ENCODE measurements at regions not wholly inside any gene's neighbourhood (a gene's known extent, or its start where the extent isn't known, plus 50 kb on each side); places are given as distances from the start of the nearest gene placed in this dataset.

- no peaks in the 10 kb centered on the region for H3K27me3 ChIP-seq
- H3K4me1 ChIP-seq, result no peaks in the 10 kb centered on the region
- TF ChIP-seq CTCF (IDR thresholded peaks at IDR 0.05), result no peak
- H3K36me3 ChIP-seq, result no peaks in the 10 kb centered on the region
- no peak overlapping the region for H3K4me3 ChIP-seq
- DNase-seq (ENCODE audit: low spot score), result no peak
- no peaks in the 10 kb centered on the region for H3K9me3 ChIP-seq
- H3K27ac ChIP-seq, result no peak overlapping the region
Observed at GRCh38 chr5:1999794-2000193, 117.1 kb upstream of the IRX4 start.

GRCh38 chr5:1998716-1999317, 116.1 kb upstream of the IRX4 start:
- Histone ChIP-seq H3K36me3 (no peaks in the 10 kb centered on the region), H3K27me3 (no peaks in the 10 kb centered on the region), H3K4me1 (no peaks in the 10 kb centered on the region), H3K27ac (no peak overlapping the region), H3K9me3 (no peaks in the 10 kb centered on the region), H3K4me3 (no peak overlapping the region)
- no peak for TF ChIP-seq CTCF (IDR thresholded peaks at IDR 0.05)
- DNase-seq (ENCODE audit: low spot score), result no peak

GRCh38 chr5:1998348-1998669, 115.6 kb upstream of the IRX4 start:
- DNase-seq (ENCODE audit: low spot score), result no peak
- Histone ChIP-seq H3K27me3 (no peaks in the 10 kb centered on the region), H3K27ac (no peak overlapping the region), H3K4me3 (no peak overlapping the region), H3K36me3 (no peaks in the 10 kb centered on the region), H3K9me3 (no peaks in the 10 kb centered on the region), H3K4me1 (no peaks in the 10 kb centered on the region)
- no peak for TF ChIP-seq CTCF (IDR thresholded peaks at IDR 0.05)

- Histone ChIP-seq H3K27me3 (no peaks in the 10 kb centered on the region), H3K27ac (no peak overlapping the region), H3K4me3 (no peak overlapping the region), H3K9me3 (peaks cover 0 to under 1% of the 10 kb centered on the region in 2 donors), H3K36me3 (no peaks in the 10 kb centered on the region), H3K4me1 (no peaks in the 10 kb centered on the region)
- no peak for TF ChIP-seq CTCF (IDR thresholded peaks at IDR 0.05)
- DNase-seq (ENCODE audit: low spot score), result no peak
Observed at GRCh38 chr5:1997640-1998347, 115.1 kb upstream of the IRX4 start.

GRCh38 chr5:1995491-1995890, 112.8 kb upstream of the IRX4 start:
- Histone ChIP-seq H3K4me1 (no peaks in the 10 kb centered on the region), H3K9me3 (peaks cover 0 to 6% of the 10 kb centered on the region in 2 donors), H3K27ac (no peak overlapping the region), H3K27me3 (no peaks in the 10 kb centered on the region), H3K36me3 (no peaks in the 10 kb centered on the region), H3K4me3 (no peak overlapping the region)
- no peak for DNase-seq (ENCODE audit: low spot score)
- TF ChIP-seq CTCF (IDR thresholded peaks at IDR 0.05), result no peak

GRCh38 chr5:1987471-1987870, 104.7 kb upstream of the IRX4 start:
- Histone ChIP-seq H3K27me3 (no peaks in the 10 kb centered on the region), H3K4me3 (no peak overlapping the region), H3K9me3 (peaks cover 0 to 12% of the 10 kb centered on the region in 2 donors), H3K4me1 (no peaks in the 10 kb centered on the region), H3K36me3 (no peaks in the 10 kb centered on the region), H3K27ac (no peak overlapping the region)
- no peak for DNase-seq (ENCODE audit: low spot score)
- no peak for TF ChIP-seq CTCF (IDR thresholded peaks at IDR 0.05)
